Endothelial cell of hepatic sinusoid (primary cell): ENCODE measurements at regions not wholly inside any gene's neighbourhood (a gene's known extent, or its start where the extent isn't known, plus 50 kb on each side); places are given as distances from the start of the nearest gene placed in this dataset.

Experiments
- in situ Hi-C: cut with HindIII; loops from 2 replicates; pipeline ENCODE4 v1.10.0; 2017; ENCODE audit warnings: low sequenced_read_pairs

- in situ Hi-C loops = no loop called here
Measured at GRCh38 chr6:166877906-166878305, 78.4 kb downstream of the RNASET2 start.

DNA sequence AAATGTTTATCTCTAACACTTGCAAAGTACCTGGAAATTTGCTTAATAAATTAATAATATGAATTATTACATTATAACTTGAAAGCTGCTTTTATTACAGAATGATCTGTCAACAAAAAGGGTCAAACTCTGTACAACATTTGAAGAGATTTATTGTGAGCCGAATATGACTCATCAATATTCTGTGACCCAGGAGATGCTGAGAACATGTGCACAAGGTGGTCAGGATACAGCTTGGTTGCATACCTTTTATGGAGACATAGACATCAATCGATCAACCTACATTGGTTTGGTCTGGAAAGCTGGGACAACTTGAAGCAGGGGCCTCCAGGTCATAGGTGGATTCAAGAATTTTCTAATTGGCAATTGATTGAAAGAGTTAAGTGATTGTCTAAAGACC lies 79.0 kb downstream of the RNASET2 start:
- in situ Hi-C loops = no loop called here

DNA sequence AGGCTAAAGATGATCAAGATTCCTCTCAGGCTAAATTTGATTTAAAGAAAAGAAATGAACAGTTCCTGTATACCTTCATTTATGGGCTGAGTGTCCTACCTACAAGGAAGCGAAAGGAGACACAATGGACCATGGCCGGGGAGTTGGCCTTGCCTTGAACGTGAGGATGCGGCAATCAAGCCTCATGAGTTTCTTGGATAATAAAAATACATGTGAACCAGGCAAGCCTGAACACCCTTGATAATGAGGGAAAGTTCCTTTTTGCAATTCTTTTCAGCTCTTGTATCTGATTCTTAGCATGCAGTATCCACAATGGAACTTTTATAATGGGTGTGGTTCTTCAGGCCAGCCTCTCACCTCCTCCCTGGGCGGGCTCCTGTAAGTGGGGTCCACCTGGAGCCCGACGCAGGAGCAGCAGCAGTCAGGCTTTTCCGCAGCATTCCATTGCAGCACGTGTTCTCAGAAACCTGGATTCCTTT lies 83.8 kb downstream of the RNASET2 start:
- in situ Hi-C loops = no loop called here

DNA sequence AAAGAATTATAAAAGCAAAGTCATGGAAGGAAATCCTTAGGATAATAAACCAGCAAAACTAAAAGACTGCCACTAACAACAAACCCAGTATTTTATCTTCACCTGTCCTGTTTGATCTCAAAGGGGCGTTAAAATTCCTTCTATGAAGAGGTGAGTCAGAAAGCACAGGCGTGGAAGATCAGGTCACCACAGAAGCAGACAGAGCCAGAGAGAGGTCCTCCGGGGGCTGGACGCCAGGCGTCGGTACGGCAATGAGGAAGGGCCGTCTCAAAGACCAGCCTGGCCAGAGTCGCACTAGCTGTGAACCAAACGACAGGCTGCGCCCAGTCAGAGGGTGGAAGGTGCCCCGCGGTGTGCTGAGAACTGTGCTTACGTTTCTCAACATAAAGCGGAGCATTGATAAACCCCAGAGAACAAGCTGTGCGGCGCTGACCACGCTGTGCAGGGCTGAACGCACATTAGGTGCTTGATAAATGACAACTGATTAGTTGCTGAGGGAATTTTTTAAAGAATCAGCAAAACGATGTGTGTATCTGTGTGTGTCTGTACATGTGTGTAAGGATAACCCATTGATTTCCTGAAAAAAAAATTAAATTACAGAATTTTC lies 85.6 kb downstream of the RNASET2 start:
- in situ Hi-C loops = no loop called here

GRCh38 chr6:166866839-166867637 lies 89.3 kb downstream of the RNASET2 start:
- in situ Hi-C loops = no loop called here

DNA sequence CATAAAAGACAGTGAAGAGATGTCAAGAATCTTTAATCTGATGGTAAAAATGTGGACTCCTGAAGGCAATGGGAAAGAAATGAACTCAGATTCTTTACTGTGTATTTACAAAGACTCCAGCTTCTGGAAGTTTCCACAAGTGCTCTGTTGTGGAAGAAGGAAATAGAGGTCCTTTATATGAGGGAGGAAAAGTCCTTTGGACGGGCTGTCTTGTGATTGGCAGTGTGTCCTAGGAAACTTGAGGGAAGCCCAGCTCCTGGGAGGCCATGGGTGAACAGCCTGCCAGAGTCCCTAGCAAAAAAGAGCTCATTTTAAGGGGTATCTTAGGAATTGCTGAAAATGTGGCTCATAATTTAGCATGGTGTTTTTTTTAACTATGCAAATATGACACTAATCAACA lies 92.0 kb downstream of the RNASET2 start:
- in situ Hi-C loops = no loop called here

- in situ Hi-C loops = no loop called here
Measured at GRCh38 chr6:166862978-166863530, 93.3 kb downstream of the RNASET2 start.

- in situ Hi-C loops = no loop called here
Measured at GRCh38 chr6:166862287-166862977, 93.9 kb downstream of the RNASET2 start.

- in situ Hi-C loops = no loop called here
Measured at GRCh38 chr6:166861961-166862286, 94.4 kb downstream of the RNASET2 start.

- in situ Hi-C loops = no loop called here
Measured at GRCh38 chr6:166861304-166861703, 95.0 kb downstream of the RNASET2 start.

- in situ Hi-C loops = no loop called here
Measured at GRCh38 chr6:166860392-166860791, 96.0 kb downstream of the RNASET2 start.

- in situ Hi-C loops = no loop called here
Measured at GRCh38 chr6:166855416-166855815, 100.9 kb downstream of the RNASET2 start.

GRCh38 chr6:166853371-166854325 lies 102.7 kb downstream of the RNASET2 start:
- in situ Hi-C loops = no loop called here

DNA sequence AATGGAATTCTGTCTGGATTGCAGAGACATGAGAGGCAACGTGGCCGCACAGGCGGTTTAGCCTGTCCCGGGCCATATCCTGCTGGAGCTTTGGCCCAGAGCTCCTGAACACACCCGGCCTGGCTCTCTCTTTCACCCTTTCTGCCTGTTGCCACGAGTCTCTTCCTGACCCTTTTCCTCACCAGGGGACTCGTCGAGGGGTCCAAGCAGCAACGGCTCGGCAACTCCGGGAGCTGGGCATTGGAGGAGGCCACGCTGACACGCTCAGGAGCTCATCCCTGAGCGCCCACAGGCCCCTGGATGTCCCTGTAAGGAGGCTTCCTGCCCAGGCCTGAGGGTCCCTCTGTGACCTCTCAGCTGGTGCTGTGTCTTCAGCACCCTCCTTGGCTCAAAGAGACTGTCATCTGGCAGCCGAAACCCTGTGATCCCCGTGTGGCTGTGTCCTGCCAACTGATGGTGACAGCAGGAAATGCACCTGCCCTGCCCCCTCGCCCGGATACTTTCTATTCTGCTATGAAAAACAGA lies 103.8 kb downstream of the RNASET2 start:
- in situ Hi-C loops = no loop called here

GRCh38 chr6:166851911-166852310 lies 104.4 kb downstream of the RNASET2 start:
- in situ Hi-C loops = no loop called here

DNA sequence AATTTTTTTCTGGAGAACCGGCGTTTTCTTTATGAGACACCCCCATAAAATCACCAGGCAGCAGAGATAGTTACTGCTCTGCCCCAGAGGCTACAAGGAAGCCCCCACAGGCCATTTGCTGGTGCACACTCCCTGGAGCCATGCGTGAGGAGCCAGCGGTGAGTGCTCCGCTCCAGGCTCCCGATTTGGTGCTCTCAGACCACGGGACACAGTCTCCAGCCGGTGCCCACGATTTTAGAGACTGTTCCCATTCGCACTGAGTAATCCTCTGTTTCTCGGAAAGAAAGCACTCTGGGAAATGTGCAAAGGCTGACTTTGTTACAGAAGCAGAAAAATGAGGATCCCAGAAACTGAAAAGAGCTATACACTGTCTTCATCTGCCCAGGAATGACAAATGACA lies 104.9 kb downstream of the RNASET2 start:
- in situ Hi-C loops = no loop called here

DNA sequence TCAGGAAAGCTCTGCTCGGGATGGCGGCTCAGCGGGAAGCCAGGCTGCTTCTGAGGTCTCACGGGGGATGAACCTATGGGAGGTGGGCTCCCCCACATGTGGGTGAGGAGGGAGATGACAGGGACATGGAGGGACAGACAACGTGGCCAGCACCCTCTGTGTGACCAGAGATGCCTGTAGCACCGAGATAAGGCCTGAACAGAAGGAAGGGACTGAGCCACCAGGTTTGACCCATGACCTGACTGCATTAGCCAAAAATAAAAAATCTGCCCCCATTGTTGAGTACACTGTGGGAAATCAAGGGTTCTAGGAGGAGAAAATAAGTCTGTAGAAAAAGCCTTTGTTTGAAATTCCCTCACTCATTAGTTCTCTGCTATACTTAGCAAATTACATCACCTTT lies 105.7 kb downstream of the RNASET2 start:
- in situ Hi-C loops = no loop called here

DNA sequence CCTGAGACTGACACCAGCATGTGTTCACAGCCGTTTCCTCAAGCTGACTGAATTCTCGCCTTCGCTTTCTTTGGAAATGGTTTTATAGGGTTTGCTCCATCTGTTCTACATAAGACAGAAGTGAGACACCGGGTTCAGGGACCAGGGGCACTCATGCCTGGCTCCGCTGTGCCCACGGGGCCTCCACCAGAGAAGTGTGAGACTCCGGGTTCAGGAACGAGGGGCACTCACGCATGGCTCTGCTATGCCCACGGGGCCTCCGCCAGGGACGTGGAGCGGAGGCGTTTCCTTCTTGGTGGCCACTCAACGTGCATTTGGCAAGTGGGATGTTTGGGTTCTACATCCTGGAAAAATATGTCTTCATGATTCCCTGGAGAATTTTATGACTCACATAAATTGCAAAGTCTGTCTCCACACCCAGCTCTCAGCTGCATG lies 106.6 kb downstream of the RNASET2 start:
- in situ Hi-C loops = no loop called here

- in situ Hi-C loops = no loop called here
Measured at GRCh38 chr6:166848979-166849748, 107.2 kb downstream of the RNASET2 start.
